ENCODE measurements at regions not wholly inside any gene's neighbourhood (a gene's known extent, or its start where the extent isn't known, plus 50 kb on each side); places are given as distances from the start of the nearest gene placed in this dataset.

- Histone ChIP-seq H3K27ac (no peak overlapping the region), H3K4me3 (no peak overlapping the region)
- no peak for DNase-seq (ENCODE audit: low spot score)
- TF ChIP-seq, protein P1, sequence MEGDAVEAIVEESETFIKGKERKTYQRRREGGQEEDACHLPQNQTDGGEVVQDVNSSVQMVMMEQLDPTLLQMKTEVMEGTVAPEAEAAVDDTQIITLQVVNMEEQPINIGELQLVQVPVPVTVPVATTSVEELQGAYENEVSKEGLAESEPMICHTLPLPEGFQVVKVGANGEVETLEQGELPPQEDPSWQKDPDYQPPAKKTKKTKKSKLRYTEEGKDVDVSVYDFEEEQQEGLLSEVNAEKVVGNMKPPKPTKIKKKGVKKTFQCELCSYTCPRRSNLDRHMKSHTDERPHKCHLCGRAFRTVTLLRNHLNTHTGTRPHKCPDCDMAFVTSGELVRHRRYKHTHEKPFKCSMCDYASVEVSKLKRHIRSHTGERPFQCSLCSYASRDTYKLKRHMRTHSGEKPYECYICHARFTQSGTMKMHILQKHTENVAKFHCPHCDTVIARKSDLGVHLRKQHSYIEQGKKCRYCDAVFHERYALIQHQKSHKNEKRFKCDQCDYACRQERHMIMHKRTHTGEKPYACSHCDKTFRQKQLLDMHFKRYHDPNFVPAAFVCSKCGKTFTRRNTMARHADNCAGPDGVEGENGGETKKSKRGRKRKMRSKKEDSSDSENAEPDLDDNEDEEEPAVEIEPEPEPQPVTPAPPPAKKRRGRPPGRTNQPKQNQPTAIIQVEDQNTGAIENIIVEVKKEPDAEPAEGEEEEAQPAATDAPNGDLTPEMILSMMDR (IDR thresholded peaks at IDR 0.05), result no peak
Measured at GRCh38 chr6:140561701-140562100, 1187.3 kb upstream of the CITED2 start.

GRCh38 chr6:140560671-140561070 is 1186.2 kb upstream of the CITED2 start:
- Histone ChIP-seq H3K4me3 (no peak overlapping the region), H3K27ac (no peak overlapping the region)
- no peak for DNase-seq (ENCODE audit: low spot score)
- TF ChIP-seq, protein P1 (IDR thresholded peaks at IDR 0.05), result no peak

DNA sequence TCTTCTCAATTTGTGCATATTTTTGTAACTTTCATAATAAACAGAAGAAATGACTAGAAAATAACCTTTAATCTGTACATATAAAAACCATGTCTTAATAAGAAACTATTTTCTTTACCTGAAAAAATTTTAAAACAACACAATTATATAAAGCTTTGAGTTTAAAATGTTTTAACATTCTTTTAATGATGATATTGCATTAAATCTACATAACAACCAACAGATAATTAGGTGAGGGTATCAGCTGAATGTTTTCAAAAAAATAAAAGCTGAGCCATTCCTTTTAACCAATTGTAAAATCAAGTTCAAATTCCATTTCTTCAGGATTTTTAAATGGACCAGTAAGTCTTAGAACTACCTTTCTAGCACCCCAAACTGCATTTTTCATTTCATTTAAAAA is 1185.0 kb upstream of the CITED2 start:
- TF ChIP-seq, protein P1 (IDR thresholded peaks at IDR 0.05), result no peak
- H3K27ac ChIP-seq, result no peak overlapping the region
- DNase-seq (ENCODE audit: low spot score), result no peak
- H3K4me3 ChIP-seq, result no peak overlapping the region

GRCh38 chr6:140554421-140554820 is 1180.0 kb upstream of the CITED2 start:
- TF ChIP-seq, protein P1 (IDR thresholded peaks at IDR 0.05), result no peak
- no peak for DNase-seq (ENCODE audit: low spot score)

DNA sequence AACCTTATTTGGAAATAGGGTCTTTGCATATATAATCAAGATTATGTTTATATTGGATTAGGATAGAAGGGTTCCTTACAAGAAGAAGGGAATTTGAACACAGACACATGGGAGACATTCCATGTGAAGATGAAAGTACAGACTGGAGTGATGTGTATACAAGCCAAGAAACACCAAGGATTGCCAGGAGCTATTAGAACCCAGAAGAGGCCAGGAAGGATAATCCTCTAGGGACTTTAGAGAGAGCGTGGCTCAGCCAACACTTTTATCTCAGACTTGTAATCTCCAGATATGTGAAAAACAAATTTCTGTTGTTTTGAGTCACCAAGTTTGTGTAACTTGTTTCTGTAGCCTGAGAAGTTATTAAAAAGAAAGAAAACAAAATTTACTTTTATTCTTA is 1173.9 kb upstream of the CITED2 start:
- no peak overlapping the region for H3K27ac ChIP-seq
- no peak for DNase-seq (ENCODE audit: low spot score)
- H3K4me3 ChIP-seq, result no peak overlapping the region
- TF ChIP-seq, protein P1 (IDR thresholded peaks at IDR 0.05), result no peak

More at GRCh38 chr6:140554421-140554820, 1180.0 kb upstream of the CITED2 start:
- no peak overlapping the region for H3K27ac ChIP-seq
- no peak overlapping the region for H3K4me3 ChIP-seq

- TF ChIP-seq, protein P1 (IDR thresholded peaks at IDR 0.05), result no peak
Measured at GRCh38 chr6:140546640-140547039, 1172.2 kb upstream of the CITED2 start.

GRCh38 chr6:140544431-140544830 is 1170.0 kb upstream of the CITED2 start:
- no peak overlapping the region for H3K4me3 ChIP-seq

More at GRCh38 chr6:140546640-140547039, 1172.2 kb upstream of the CITED2 start:
- no peak for DNase-seq (ENCODE audit: low spot score)
- Histone ChIP-seq H3K4me3 (no peak overlapping the region), H3K27ac (no peak overlapping the region)

More at GRCh38 chr6:140544431-140544830, 1170.0 kb upstream of the CITED2 start:
- H3K27ac ChIP-seq, result no peak overlapping the region
- TF ChIP-seq, protein P1 (IDR thresholded peaks at IDR 0.05), result no peak
- DNase-seq (ENCODE audit: low spot score), result no peak

Data from coronary artery (tissue), 2 donors.